Dermis blood vessel endothelial cell (primary cell): ENCODE measurements at regions not wholly inside any gene's neighbourhood (a gene's known extent, or its start where the extent isn't known, plus 50 kb on each side); places are given as distances from the start of the nearest gene placed in this dataset.

Experiments used
- DNase-seq: peaks from one replicate; pipeline ENCODE4 v3.0.0; 2010

DNA sequence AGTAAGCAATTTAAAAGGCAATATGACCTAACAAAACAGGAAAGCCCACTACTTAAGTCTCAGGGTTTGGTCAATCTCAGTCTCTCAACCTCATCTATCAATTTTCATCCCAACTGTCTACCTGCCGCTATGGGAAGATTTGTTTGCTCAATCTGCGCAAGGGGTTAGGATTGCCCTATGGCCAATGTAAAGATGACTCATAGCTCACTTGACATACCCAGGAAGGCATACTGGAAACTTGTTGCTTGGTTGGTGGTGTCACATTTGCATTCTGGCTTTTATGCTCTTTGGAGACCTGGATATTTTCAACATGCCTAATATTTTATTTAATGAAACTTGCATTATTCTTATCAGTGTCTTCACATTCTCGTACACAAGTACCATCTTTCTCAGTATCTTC lies 78.1 kb upstream of the TMEM196 start:
- no peak for DNase-seq

DNA sequence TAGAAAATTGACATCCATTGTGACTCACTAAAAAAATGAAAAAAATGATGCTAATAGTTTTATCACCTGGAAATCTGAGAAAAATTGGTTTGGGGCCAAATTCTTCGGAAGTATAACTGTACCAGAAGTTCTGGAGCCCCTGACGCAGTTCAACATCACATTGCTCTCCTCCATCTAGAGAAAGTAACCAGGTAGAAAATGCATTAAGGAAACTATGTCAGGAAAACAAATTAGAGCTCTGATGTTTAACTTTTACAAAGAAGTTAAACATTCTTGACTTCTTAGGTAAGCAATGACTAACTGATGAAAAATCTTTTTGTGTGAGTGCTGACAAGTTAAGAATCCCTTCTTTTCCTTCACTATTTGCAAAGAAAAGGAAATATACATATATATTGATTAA lies 61.1 kb upstream of the TMEM196 start:
- DNase-seq = no peak

DNA sequence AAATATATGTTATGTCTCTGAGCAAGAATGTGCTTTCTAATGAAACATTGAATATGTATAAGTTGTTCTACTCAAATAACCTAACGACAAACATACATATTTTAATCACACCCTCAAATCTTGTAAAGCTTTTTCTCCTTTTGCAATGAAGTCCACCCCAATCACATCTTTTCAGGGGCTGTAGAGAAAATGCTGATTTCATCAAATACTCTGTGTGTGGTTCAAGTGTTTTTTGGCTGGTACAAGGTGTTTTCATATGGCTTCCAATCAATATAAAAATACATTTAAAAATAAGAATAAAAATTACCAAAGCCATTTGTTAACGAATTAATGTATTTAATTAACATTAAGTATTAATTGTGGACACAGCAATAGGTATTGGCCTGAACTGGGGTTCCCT lies 57.2 kb upstream of the TMEM196 start:
- DNase-seq = no peak
